Panc1 (cell line): ENCODE measurements at regions not wholly inside any gene's neighbourhood (a gene's known extent, or its start where the extent isn't known, plus 50 kb on each side); places are given as distances from the start of the nearest gene placed in this dataset.

Source experiments
- ATAC-seq: fragments of 200-7000 bp; cut with Tn5 transposase; 2 replicates; pipeline ENCODE4 v1.9.1; 2020; ENCODE audit warnings: mild to moderate bottlenecking, moderate library complexity
- BruUV-seq: library from RNA; stranded (reverse); fragments of 400-500 nt; replicated peaks from 2 replicates; lab custom pipeline; 2021; lab: Mats Ljungman, UMichigan
- CTCF ChIA-PET: fragments of 300-600 bp; sonication (Branson Sonifier 250); formaldehyde crosslinking; loops from one replicate; lab custom pipeline; 2022; ENCODE audit warnings: antibody characterized with exemption; lab: Charles Lee
- POLR2A ChIA-PET: fragments of 300-600 bp; sonication (Branson Sonifier 250); formaldehyde crosslinking; loops from one replicate; lab custom pipeline; 2022; ENCODE audit warnings: antibody characterized with exemption; lab: Charles Lee
- DNase-seq: peaks from one replicate; pipeline ENCODE4 v3.0.0-alpha.2; 2010; ENCODE audit warnings: low read depth, low spot score
- H3K27ac ChIP-seq: 2 replicates; pipeline ENCODE4 v1.5.1; 2011; ENCODE audit warnings: mild to moderate bottlenecking, low read length, inconsistent platforms
- H3K27me3 ChIP-seq: fragments of 200-500 bp; sonication (Bioruptor generic); 2 replicates; pipeline ENCODE4 v1.6.0; 2014; ENCODE audit warnings: low read length, inconsistent platforms; ENCODE audit not compliant: control insufficient read depth, insufficient read depth
- H3K36me3 ChIP-seq: fragments of 200-500 bp; sonication (Bioruptor generic); 2 replicates; pipeline ENCODE4 v1.5.1; 2014; ENCODE audit warnings: inconsistent platforms, mild to moderate bottlenecking, low read length, moderate library complexity; ENCODE audit not compliant: control insufficient read depth, insufficient read depth
- H3K4me1 ChIP-seq: 2 replicates; pipeline ENCODE4 v1.5.1; 2011; ENCODE audit warnings: inconsistent platforms, mild to moderate bottlenecking, low read length, moderate library complexity; ENCODE audit not compliant: control insufficient read depth, insufficient read depth
- H3K4me3 ChIP-seq, 2 experiments: 2 replicates each; pipeline ENCODE4 v1.5.1; 2011 to 2012; ENCODE audit warnings: low read depth in 2 of 2, low read length in 2 of 2, mild to moderate bottlenecking in 2 of 2, inconsistent platforms in 1 of 2, moderate library complexity in 1 of 2
- H3K9me3 ChIP-seq: fragments of 200-500 bp; sonication (Bioruptor generic); 2 replicates; pipeline ENCODE4 v1.5.1; 2014; ENCODE audit warnings: low read depth, mild to moderate bottlenecking, inconsistent platforms, low read length, moderate library complexity; ENCODE audit not compliant: control insufficient read depth, insufficient read depth
- POLR2AphosphoS5 ChIP-seq: IDR thresholded peaks from 2 replicates; pipeline ENCODE4 v1.6.1; 2012; ENCODE audit warnings: mild to moderate bottlenecking, low read depth, low read length, moderate library complexity
- REST ChIP-seq, 2 experiments: IDR thresholded peaks; 2 replicates each; pipeline ENCODE4 v1.6.1; 2011 to 2012; ENCODE audit warnings: low read depth in 2 of 2, control low read depth in 1 of 2, low read length in 1 of 2, mild to moderate bottlenecking in 1 of 2, moderate library complexity in 1 of 2; ENCODE audit not compliant: insufficient read depth in 1 of 2
- SIN3A ChIP-seq: IDR thresholded peaks from 2 replicates; pipeline ENCODE4 v1.6.1; 2012; ENCODE audit warnings: low read depth, mild to moderate bottlenecking, low read length, moderate library complexity, borderline replicate concordance; ENCODE audit not compliant: insufficient read depth
- TCF7L2 ChIP-seq: IDR thresholded peaks from 2 replicates; pipeline ENCODE4 v1.6.1; 2011; ENCODE audit warnings: mild to moderate bottlenecking, low read depth, low read length, inconsistent platforms
- in situ Hi-C: cut with HindIII; loops from 2 replicates; pipeline ENCODE4 v1.10.0; 2016; ENCODE audit warnings: low sequenced_read_pairs, low pct_unique_long_range_greater_than_20kb
- intact Hi-C: fragments of 100-400 bp; cut with micrococcal nuclease; formaldehyde crosslinking; loops from one replicate; pipeline ENCODE4 v1.10.0; 2022; ENCODE audit not compliant: unreplicated experiment
- TF ChIP-seq, protein P1 (sequence below): fragments of 450-650 bp; IDR thresholded peaks from 2 replicates; pipeline ENCODE4 v1.5.1; 2017; ENCODE audit warnings: mild to moderate bottlenecking

- H3K9me3 ChIP-seq = no peaks in the 10 kb centered on the region
- H3K4me1 ChIP-seq = no peaks in the 10 kb centered on the region
- TF ChIP-seq POLR2AphosphoS5 (no peak), SIN3A (no peak), TCF7L2 (no peak), REST (IDR thresholded peaks at IDR 0.05; ENCODE audit: insufficient read depth in 1 of 2, low read depth in 2 of 2, low read length in 1 of 2) (no peak)
- TF ChIP-seq, protein P1, sequence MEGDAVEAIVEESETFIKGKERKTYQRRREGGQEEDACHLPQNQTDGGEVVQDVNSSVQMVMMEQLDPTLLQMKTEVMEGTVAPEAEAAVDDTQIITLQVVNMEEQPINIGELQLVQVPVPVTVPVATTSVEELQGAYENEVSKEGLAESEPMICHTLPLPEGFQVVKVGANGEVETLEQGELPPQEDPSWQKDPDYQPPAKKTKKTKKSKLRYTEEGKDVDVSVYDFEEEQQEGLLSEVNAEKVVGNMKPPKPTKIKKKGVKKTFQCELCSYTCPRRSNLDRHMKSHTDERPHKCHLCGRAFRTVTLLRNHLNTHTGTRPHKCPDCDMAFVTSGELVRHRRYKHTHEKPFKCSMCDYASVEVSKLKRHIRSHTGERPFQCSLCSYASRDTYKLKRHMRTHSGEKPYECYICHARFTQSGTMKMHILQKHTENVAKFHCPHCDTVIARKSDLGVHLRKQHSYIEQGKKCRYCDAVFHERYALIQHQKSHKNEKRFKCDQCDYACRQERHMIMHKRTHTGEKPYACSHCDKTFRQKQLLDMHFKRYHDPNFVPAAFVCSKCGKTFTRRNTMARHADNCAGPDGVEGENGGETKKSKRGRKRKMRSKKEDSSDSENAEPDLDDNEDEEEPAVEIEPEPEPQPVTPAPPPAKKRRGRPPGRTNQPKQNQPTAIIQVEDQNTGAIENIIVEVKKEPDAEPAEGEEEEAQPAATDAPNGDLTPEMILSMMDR = no peak
- in situ Hi-C loops = no loop called here
- no TSS peak for BruUV-seq
- DNase-seq = no peak
- H3K4me3 ChIP-seq = no peak overlapping the region
- no peaks in the 10 kb centered on the region for H3K36me3 ChIP-seq
- no peaks in the 10 kb centered on the region for H3K27me3 ChIP-seq
- ChIA-PET POLR2A (no interaction called here), CTCF (no interaction called here)
- H3K27ac ChIP-seq = no peak overlapping the region
- intact Hi-C loops = no loop called here
- ATAC-seq = no peak
These were observed 60.4 kb upstream of the ARHGAP21 start for GRCh38 chr10:24784061-24784460.

DNA sequence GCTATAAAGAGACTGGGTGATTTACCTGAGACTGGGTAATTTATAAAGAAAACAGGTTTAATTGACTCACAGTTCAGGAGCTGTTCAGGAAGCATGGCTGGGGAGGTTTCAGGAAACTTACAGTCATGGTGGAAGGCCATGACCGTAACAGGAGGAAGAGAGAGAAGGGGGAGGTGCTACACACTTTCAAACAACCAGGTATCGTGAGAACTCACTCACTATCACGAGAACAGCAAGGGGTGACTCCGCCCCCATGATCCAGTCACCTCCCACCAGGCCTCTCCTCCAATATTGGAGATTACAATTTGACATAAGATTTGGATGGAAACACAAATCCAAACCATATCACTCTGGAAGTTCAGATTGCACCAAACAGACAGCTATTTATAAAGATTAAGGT is 59.8 kb upstream of the ARHGAP21 start:
- Histone ChIP-seq H3K36me3 (no peaks in the 10 kb centered on the region), H3K27ac (no peak overlapping the region), H3K27me3 (no peaks in the 10 kb centered on the region), H3K4me1 (no peaks in the 10 kb centered on the region), H3K9me3 (no peaks in the 10 kb centered on the region), H3K4me3 (no peak overlapping the region)
- POLR2A ChIA-PET = no interaction called here
- intact Hi-C loops = no loop called here
- CTCF ChIA-PET = no interaction called here
- TF ChIP-seq TCF7L2 (no peak), REST (IDR thresholded peaks at IDR 0.05; ENCODE audit: insufficient read depth in 1 of 2, low read depth in 2 of 2, low read length in 1 of 2) (no peak), POLR2AphosphoS5 (no peak), SIN3A (no peak)
- TF ChIP-seq, protein P1 = no peak
- no peak for ATAC-seq
- in situ Hi-C loops = no loop called here
- no TSS peak for BruUV-seq
- DNase-seq = no peak
